Esophagus (tissue), 2 donors: ENCODE measurements at regions not wholly inside any gene's neighbourhood (a gene's known extent, or its start where the extent isn't known, plus 50 kb on each side); places are given as distances from the start of the nearest gene placed in this dataset.
"Not testable (repeated sequence)": the region's sequence is repeated elsewhere in the genome, so short reads cannot be mapped to it uniquely, and the experiment has no call there.

Source experiments
- H3K27ac ChIP-seq, 2 donors: one replicate each; pipeline ENCODE4 v1.5.1; 2013; ENCODE audit warnings: low read depth in 2 of 2, mild to moderate bottlenecking in 2 of 2, inconsistent platforms in 1 of 2, low read length in 1 of 2, moderate library complexity in 1 of 2
- H3K27me3 ChIP-seq, 2 donors: one replicate each; pipeline ENCODE4 v1.6.1; 2013; ENCODE audit warnings: low read length in 2 of 2, control low read depth in 1 of 2, mild to moderate bottlenecking in 1 of 2; ENCODE audit not compliant: insufficient read depth in 2 of 2, control insufficient read depth in 1 of 2
- H3K36me3 ChIP-seq, 2 donors: one replicate each; pipeline ENCODE4 v1.6.1; 2013; ENCODE audit warnings: low read length in 1 of 2; ENCODE audit not compliant: control insufficient read depth in 2 of 2, insufficient read depth in 2 of 2
- H3K4me1 ChIP-seq, 2 donors: one replicate each; pipeline ENCODE4 v1.6.1; 2013; ENCODE audit warnings: low read length in 1 of 2; ENCODE audit not compliant: control insufficient read depth in 2 of 2, insufficient read depth in 2 of 2
- H3K4me3 ChIP-seq, 2 donors: one replicate each; pipeline ENCODE4 v1.5.1; 2013; ENCODE audit warnings: low read length in 2 of 2, mild to moderate bottlenecking in 2 of 2, low read depth in 1 of 2, moderate library complexity in 1 of 2
- H3K9me3 ChIP-seq, 2 donors: one replicate each; pipeline ENCODE4 v1.6.1; 2013; ENCODE audit warnings: mild to moderate bottlenecking in 2 of 2, low read depth in 1 of 2, low read length in 1 of 2, moderate library complexity in 1 of 2; ENCODE audit not compliant: control insufficient read depth in 2 of 2, insufficient read depth in 1 of 2
- WGBS, 2 donors: extraction: QIAGEN DNeasy Blood & Tissue Kit; methylation state at CpG; one replicate each; pipeline ENCODE4 v1.1.7; 2013; 5-methylcytosine and 5-hydroxymethylcytosine counted together
- donor health status: healthy with polysubstance abuse.
- donor health status: Bipolar disorder and iron deficiency.

DNA sequence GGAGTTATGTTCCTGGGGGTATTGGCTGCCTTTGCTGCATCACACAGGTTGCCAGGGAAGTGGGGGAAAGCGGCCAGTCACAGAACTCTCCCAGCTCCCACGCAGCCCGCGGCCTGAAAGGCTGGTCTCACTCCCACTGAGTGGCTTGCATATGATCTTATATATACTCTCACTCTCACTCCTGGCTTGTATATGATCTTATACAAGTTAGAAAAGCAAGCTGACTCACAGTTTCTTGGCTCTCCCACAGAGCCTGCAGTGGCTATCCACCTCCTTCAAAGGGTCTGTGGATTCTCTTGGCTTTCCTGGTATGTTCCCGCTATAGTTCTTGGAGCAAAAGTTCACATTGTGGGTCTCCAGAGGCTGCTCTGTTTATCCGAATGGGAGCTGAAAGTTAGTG, 833.5 kb upstream of the GALNTL6 start:
- WGBS, 2 donors: 63 to 78% methylated on average over 6 of the region's 6 CpGs
- Histone ChIP-seq H3K27me3 (no peaks in the 10 kb centered on the region), H3K36me3 (no peaks in the 10 kb centered on the region), H3K4me1 (no peaks in the 10 kb centered on the region), H3K4me3 (no peak overlapping the region), H3K9me3 (no peaks in the 10 kb centered on the region), H3K27ac (no peak overlapping the region)

- Histone ChIP-seq H3K27ac (no peak overlapping the region), H3K27me3 (no peaks in the 10 kb centered on the region), H3K36me3 (no peaks in the 10 kb centered on the region), H3K4me1 (no peaks in the 10 kb centered on the region), H3K4me3 (no peak overlapping the region), H3K9me3 (no peaks in the 10 kb centered on the region)
- WGBS, 2 donors: 84 to 86% methylated on average over 6 of the region's 6 CpGs
Measured at GRCh38 chr4:170978990-170979389, 834.2 kb upstream of the GALNTL6 start.

DNA sequence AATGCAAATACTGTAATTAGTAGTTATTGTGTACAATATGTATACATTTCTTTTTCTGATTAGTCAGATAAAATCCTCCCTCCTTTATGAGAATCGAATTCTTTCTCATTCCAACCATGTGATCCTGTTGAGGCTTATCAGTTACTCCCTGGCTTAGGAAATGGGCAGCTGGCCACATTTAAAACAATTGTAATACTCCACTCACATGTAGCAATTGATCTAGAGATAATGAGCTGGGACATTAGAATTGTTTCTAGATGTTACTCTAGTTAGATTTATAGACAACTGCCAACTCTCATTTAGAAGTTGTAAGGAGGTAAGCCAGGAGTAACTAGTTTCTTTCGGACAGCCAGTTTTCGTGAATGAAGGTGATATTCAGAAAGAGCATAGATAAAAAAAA, 859.3 kb upstream of the AADAT start:
- Histone ChIP-seq H3K27me3 (no peaks in the 10 kb centered on the region), H3K36me3 (no peaks in the 10 kb centered on the region), H3K27ac (no peak overlapping the region), H3K4me3 (no peak overlapping the region), H3K9me3 (no peaks in the 10 kb centered on the region), H3K4me1 (no peaks in the 10 kb centered on the region)
- 68 to 76% methylated on average over 3 of the region's 3 CpGs for WGBS, 2 donors

DNA sequence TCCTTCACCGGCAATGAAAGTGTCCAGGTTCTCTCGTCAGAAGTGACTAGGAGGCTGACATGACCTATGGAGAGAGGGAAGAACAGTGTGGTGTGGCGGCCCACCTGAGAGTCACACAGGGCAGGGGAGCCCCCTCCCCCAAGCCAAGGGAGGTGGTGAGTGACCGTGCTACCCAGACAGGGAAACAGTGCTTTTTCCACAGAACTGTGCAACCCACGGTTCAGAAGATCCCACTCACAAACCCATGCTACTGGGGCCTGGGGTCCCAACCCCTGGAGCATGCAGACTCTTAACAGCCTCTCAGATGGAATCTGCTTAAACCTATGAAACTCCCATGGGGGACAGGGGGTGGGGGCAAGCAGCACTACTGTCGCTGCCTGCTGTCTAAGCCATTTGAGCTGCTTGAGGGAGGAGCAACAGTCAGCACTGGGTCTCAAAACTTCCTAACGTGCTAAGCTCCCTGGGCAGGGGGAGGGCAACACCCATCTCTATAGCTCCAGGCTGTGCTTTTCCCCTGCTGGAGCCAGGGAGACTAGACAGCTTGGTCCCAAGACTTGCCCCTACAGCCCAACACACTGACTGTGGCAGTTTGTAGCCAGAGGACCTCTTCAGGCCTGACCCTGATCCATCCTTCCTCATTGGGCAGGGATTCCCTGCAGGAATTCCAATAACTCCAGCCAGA, 850.4 kb upstream of the AADAT start:
- H3K36me3 ChIP-seq: no peaks in the 10 kb centered on the region
- H3K27ac ChIP-seq: no peak overlapping the region
- no peaks in the 10 kb centered on the region for H3K27me3 ChIP-seq
- WGBS, 2 donors: 72 to 74% methylated on average over 7 of the region's 7 CpGs
- H3K4me1 ChIP-seq: no peaks in the 10 kb centered on the region
- H3K9me3 ChIP-seq: peaks cover 0 to 8% of the 10 kb centered on the region in 2 donors
- no peak overlapping the region for H3K4me3 ChIP-seq

GRCh38 chr4:170938588-170938987, 848.8 kb upstream of the AADAT start:
- no peaks in the 10 kb centered on the region for H3K36me3 ChIP-seq
- no peaks in the 10 kb centered on the region for H3K27me3 ChIP-seq
- 54 to 56% methylated on average over 1 of the region's 1 CpG for WGBS, 2 donors
- no peaks in the 10 kb centered on the region for H3K4me1 ChIP-seq
- H3K4me3 ChIP-seq: no peak overlapping the region
- H3K27ac ChIP-seq: no peak overlapping the region
- peaks cover 0 to 8% of the 10 kb centered on the region in 2 donors for H3K9me3 ChIP-seq

DNA sequence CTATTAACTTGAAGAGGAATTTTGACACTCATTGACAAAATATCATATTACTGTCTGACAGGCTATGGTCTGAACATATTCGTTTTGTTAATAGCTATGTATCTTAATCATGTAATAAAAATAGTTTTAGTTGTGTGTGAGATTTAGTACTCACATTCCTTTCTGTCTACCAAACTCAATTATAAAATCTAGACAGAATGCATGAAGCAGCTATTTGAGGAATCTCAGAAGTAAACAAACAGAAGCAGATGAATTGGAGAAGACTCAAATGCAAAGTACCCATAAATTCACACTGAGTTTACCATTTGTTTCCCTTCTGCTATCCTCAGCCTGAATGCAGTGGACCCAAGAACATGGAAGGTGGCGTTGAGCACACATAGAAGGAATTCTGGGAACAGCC, 841.6 kb upstream of the AADAT start:
- no peaks in the 10 kb centered on the region for H3K4me1 ChIP-seq
- no peak overlapping the region for H3K4me3 ChIP-seq
- H3K27me3 ChIP-seq: no peaks in the 10 kb centered on the region
- no peaks in the 10 kb centered on the region for H3K36me3 ChIP-seq
- no peak overlapping the region for H3K27ac ChIP-seq
- 56 to 58% methylated on average over 2 of the region's 2 CpGs for WGBS, 2 donors
- no peaks in the 10 kb centered on the region for H3K9me3 ChIP-seq

DNA sequence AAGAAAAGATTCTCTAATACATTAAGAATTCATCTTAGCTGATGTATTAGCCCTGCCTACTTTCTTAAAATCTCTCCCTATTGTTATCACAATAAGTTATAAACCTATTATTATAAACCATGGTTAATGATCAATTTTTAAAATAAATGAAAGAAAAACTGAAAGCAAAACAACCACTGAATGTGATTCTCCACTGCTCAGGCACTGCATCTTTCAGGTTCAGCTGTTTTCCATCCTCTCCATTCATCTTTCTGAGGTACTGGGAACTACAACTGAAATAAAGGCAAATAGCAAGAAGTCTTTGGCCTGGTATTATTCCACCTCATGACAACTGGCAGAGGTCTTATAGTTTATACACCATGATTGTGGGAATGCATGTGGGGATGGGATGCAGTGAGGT, 798.9 kb upstream of the AADAT start:
- H3K27me3 ChIP-seq: no peaks in the 10 kb centered on the region

GRCh38 chr4:170887396-170887795, 797.6 kb upstream of the AADAT start:
- Histone ChIP-seq H3K4me1 (no peaks in the 10 kb centered on the region), H3K27me3 (no peaks in the 10 kb centered on the region), H3K9me3 (no peaks in the 10 kb centered on the region), H3K4me3 (no peak overlapping the region), H3K36me3 (no peaks in the 10 kb centered on the region), H3K27ac (no peak overlapping the region)
- 24 to 28% methylated on average over 3 of the region's 3 CpGs for WGBS, 2 donors

More for the DNA sequence above, 798.9 kb upstream of the AADAT start:
- Histone ChIP-seq H3K27ac (no peak overlapping the region), H3K9me3 (peaks cover 2 to 6% of the 10 kb centered on the region in 2 donors), H3K4me3 (no peak overlapping the region), H3K36me3 (no peaks in the 10 kb centered on the region), H3K4me1 (no peaks in the 10 kb centered on the region)

- 52 to 53% methylated on average over 1 of the region's 1 CpG for WGBS, 2 donors
- Histone ChIP-seq H3K27me3 (no peaks in the 10 kb centered on the region), H3K4me3 (no peak overlapping the region)
Measured at GRCh38 chr4:170884969-170885570, 795.3 kb upstream of the AADAT start.

DNA sequence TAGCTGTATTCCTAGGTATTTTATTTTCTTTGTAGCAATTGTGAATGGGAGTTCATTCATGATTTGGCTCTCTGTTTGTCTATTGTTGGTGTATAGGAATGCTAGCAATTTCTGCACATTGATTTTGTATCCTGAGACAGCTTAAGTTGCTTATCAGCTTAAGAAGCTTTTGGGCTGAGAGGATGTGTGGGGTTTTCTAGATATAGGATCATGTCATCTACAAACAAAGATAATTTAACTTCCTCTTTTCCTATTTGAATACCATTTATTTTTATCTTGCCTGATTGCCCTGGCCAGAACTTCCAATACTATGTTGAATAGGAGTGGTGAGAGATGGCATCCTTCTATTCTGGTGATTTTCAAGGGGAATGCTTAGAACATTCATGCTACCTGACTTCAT, 791.9 kb upstream of the AADAT start:
- not testable (repeated sequence) for H3K36me3 ChIP-seq, H3K27me3 ChIP-seq, H3K4me1 ChIP-seq, H3K4me3 ChIP-seq, H3K27ac ChIP-seq, H3K9me3 ChIP-seq

More at GRCh38 chr4:170884969-170885570, 795.3 kb upstream of the AADAT start:
- H3K27ac ChIP-seq: no peak overlapping the region
- no peaks in the 10 kb centered on the region for H3K4me1 ChIP-seq
- no peaks in the 10 kb centered on the region for H3K36me3 ChIP-seq
- H3K9me3 ChIP-seq: no peaks in the 10 kb centered on the region
